Lung (tissue), 11 donors: ENCODE measurements at regions not wholly inside any gene's neighbourhood (a gene's known extent, or its start where the extent isn't known, plus 50 kb on each side); places are given as distances from the start of the nearest gene placed in this dataset.
A peak's percentile ranks its signal among the peaks of the same experiment; 100 is the strongest.

Experiments used
- ATAC-seq: fragments of 200-7000 bp; cut with Tn5 transposase; one replicate; pipeline ENCODE4 v1.9.1; 2020; ENCODE audit warnings: moderate number of reproducible peaks; ENCODE audit not compliant: insufficient read depth, low FRiP score
- DNase-seq, 3 donors: peaks; one replicate each; pipeline ENCODE4 v3.0.0-alpha.2; 2013 to 2017
- H3K27ac ChIP-seq, 2 donors: one replicate each; pipeline ENCODE4 v1.5.1; 2013; ENCODE audit warnings: mild to moderate bottlenecking in 2 of 2, moderate library complexity in 2 of 2, control low read depth in 1 of 2, inconsistent platforms in 1 of 2, low read depth in 1 of 2, low read length in 1 of 2
- H3K27me3 ChIP-seq, 3 donors: one replicate each; pipeline ENCODE4 v1.5.1; 2013; ENCODE audit warnings: low read length in 2 of 3; ENCODE audit not compliant: control insufficient read depth in 3 of 3, insufficient read depth in 3 of 3
- H3K36me3 ChIP-seq, 4 donors: one replicate each; pipeline ENCODE4 v1.5.1; 2013; ENCODE audit warnings: low read length in 4 of 4, mild to moderate bottlenecking in 1 of 4, moderate library complexity in 1 of 4; ENCODE audit not compliant: control insufficient read depth in 4 of 4, insufficient read depth in 4 of 4
- H3K4me1 ChIP-seq, 5 donors: one replicate each; pipeline ENCODE4 v1.5.1; 2013; ENCODE audit warnings: low read length in 5 of 5, mild to moderate bottlenecking in 2 of 5, moderate library complexity in 1 of 5; ENCODE audit not compliant: control insufficient read depth in 5 of 5, insufficient read depth in 5 of 5
- H3K4me3 ChIP-seq: one replicate; pipeline ENCODE4 v1.5.1; 2013; ENCODE audit warnings: mild to moderate bottlenecking, control low read depth, moderate library complexity
- H3K9ac ChIP-seq, 2 donors: one replicate each; pipeline ENCODE4 v1.5.1; 2013; ENCODE audit warnings: low read length in 2 of 2, control low read depth in 1 of 2; ENCODE audit not compliant: insufficient read depth in 1 of 2
- H3K9me3 ChIP-seq, 4 donors: one replicate each; pipeline ENCODE4 v1.5.1; 2013; ENCODE audit warnings: low read length in 3 of 4, mild to moderate bottlenecking in 1 of 4, moderate library complexity in 1 of 4; ENCODE audit not compliant: control insufficient read depth in 4 of 4, insufficient read depth in 3 of 4
- WGBS, 2 donors: extraction: QIAGEN DNeasy Blood & Tissue Kit; methylation state at CpG; one replicate each; pipeline ENCODE4 v1.1.7; 2013; 5-methylcytosine and 5-hydroxymethylcytosine counted together
- TF ChIP-seq, protein P1 (sequence below): IDR thresholded peaks from 2 replicates; pipeline ENCODE4 v1.5.1; 2012; ENCODE audit warnings: mild to moderate bottlenecking; ENCODE audit errors: control extremely low read depth, extremely low read depth
- donor health status: control.
- donor health status: control.
- donor health status: Bipolar disorder and iron deficiency.
- donor health status: healthy.
- donor health status: DM: yes; HTN: yes; CAD: no.

DNA sequence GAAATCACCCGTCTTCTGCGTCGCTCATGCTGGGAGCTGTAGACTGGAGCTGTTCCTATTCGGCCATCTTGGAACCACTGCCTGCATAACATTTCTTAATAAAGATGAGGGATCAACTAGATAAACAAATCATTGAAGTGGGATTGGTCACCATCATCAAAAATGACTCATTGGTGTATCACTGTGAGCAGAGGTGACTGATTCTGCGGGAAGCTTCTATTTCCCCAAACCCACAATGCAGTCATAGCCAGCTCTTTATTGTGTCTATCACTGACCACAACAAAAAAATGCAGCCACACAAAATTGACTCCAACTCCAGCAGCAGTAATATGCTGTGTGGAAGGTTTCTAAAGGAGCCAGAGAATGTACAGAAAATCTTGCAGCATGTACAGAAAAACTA lies 630.7 kb upstream of the HS6ST1 start:
- ATAC-seq (no peak), DNase-seq (no peak)
- no peak overlapping the region for H3K27ac ChIP-seq
- no peaks in the 10 kb centered on the region for H3K4me1 ChIP-seq
- 95 to 100% methylated on average over 5 of the region's 5 CpGs for WGBS, 2 donors
- TF ChIP-seq, protein P1, sequence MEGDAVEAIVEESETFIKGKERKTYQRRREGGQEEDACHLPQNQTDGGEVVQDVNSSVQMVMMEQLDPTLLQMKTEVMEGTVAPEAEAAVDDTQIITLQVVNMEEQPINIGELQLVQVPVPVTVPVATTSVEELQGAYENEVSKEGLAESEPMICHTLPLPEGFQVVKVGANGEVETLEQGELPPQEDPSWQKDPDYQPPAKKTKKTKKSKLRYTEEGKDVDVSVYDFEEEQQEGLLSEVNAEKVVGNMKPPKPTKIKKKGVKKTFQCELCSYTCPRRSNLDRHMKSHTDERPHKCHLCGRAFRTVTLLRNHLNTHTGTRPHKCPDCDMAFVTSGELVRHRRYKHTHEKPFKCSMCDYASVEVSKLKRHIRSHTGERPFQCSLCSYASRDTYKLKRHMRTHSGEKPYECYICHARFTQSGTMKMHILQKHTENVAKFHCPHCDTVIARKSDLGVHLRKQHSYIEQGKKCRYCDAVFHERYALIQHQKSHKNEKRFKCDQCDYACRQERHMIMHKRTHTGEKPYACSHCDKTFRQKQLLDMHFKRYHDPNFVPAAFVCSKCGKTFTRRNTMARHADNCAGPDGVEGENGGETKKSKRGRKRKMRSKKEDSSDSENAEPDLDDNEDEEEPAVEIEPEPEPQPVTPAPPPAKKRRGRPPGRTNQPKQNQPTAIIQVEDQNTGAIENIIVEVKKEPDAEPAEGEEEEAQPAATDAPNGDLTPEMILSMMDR, result no peak
- H3K36me3 ChIP-seq, result no peaks in the 10 kb centered on the region
- peaks cover 0 to 3% (median 0%) of the 10 kb centered on the region in 3 donors for H3K27me3 ChIP-seq
- no peak overlapping the region for H3K9ac ChIP-seq
- peaks cover 0 to 19% (median 0%) of the 10 kb centered on the region in 4 donors for H3K9me3 ChIP-seq
- no peak overlapping the region for H3K4me3 ChIP-seq

DNA sequence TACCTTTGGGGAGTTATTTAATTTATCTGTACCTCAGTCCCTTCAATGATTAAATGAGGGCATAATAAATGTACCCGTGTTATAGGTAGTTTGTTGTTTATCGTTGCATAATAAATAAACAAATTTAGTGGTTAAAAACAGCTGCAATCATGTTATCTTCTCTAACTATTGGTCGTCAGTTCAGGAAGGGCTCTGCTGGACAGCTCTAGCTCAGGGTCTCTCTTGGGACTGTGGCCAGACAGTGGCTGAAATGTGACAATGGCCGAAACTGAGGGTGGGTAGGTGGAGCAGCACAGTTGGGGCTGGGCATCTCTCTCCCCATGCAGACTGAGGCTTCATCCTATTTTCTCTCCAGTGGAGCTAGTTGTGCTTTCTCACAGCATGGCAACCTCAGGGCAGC lies 632.1 kb upstream of the HS6ST1 start:
- no peaks in the 10 kb centered on the region for H3K4me1 ChIP-seq
- peaks cover 0 to 19% (median 0%) of the 10 kb centered on the region in 4 donors for H3K9me3 ChIP-seq
- WGBS, 2 donors, result 61 to 70% methylated on average over 4 of the region's 4 CpGs
- no peaks in the 10 kb centered on the region for H3K36me3 ChIP-seq
- peaks cover 0 to 3% (median 0%) of the 10 kb centered on the region in 3 donors for H3K27me3 ChIP-seq
- DNase-seq (peak in 1 of 3 donors; percentile 4), ATAC-seq (no peak)
- no peak overlapping the region for H3K27ac ChIP-seq
- no peak overlapping the region for H3K9ac ChIP-seq
- TF ChIP-seq, protein P1, result no peak
- H3K4me3 ChIP-seq, result no peak overlapping the region

- Histone ChIP-seq H3K9ac (no peak overlapping the region), H3K4me3 (no peak overlapping the region), H3K36me3 (no peaks in the 10 kb centered on the region), H3K9me3 (peaks cover 0 to 20% (median 4%) of the 10 kb centered on the region in 4 donors), H3K27ac (no peak overlapping the region), H3K4me1 (no peaks in the 10 kb centered on the region), H3K27me3 (peaks cover 0 to 3% (median 0%) of the 10 kb centered on the region in 3 donors)
- no peak for ATAC-seq
- DNase-seq, result no peak
- TF ChIP-seq, protein P1, result no peak
- 83 to 91% methylated on average over 4 of the region's 4 CpGs for whole genome bisulfite sequencing, 2 donors
Observed at GRCh38 chr2:128958241-128958640, 639.6 kb upstream of the HS6ST1 start.

DNA sequence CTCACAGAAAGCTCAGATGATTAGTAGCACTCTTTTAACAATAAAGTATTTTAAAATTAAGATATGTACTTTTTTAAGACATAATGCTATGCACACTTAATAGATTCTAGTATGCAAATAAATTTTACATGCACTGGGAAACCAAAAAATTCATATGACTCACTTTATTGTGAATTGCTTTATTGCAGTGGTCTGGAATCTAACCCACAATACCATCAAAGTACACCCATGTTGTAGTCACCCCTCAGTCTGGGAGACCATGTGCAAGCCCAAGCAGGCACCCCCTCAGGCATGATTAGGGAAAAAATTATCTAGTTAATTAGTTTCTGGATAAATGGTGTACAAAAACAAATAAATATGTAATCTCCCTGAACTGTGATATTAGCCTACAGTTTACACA lies 649.0 kb upstream of the HS6ST1 start:
- Histone ChIP-seq H3K27me3 (peaks cover 0 to 2% (median 0%) of the 10 kb centered on the region in 3 donors), H3K4me3 (no peak overlapping the region), H3K9ac (no peak overlapping the region), H3K4me1 (no peaks in the 10 kb centered on the region), H3K9me3 (no peaks in the 10 kb centered on the region), H3K27ac (no peak overlapping the region), H3K36me3 (no peaks in the 10 kb centered on the region)
- TF ChIP-seq, protein P1, result no peak
- ATAC-seq (no peak), DNase-seq (no peak)
